ENCODE measurements at regions not wholly inside any gene's neighbourhood (a gene's known extent, or its start where the extent isn't known, plus 50 kb on each side); places are given as distances from the start of the nearest gene placed in this dataset.

GRCh38 chr1:95169548-95169947, 52.4 kb downstream of the TLCD4 start:
- intact Hi-C loops (cut with micrococcal nuclease) = no loop called here
- H3K9me3 ChIP-seq (ENCODE audit: low read length) = no peaks in the 10 kb centered on the region
- no peak overlapping the region for H3K4me3 ChIP-seq (ENCODE audit: low read length)
- peak; percentile 82 for DNase-seq
- H3K9me2 ChIP-seq (replicated peaks; ENCODE audit: low read length) = no peaks in the 10 kb centered on the region
- ChIA-PET POLR2A (ENCODE audit: unreplicated experiment) (no interaction called here), CTCF (interaction anchor here (1.5 kb wide), 1 partner anchor 64 kb away, joined by 4 read pairs; the partner anchor contains the start of gene RWDD3)
- peak overlapping the region; percentile 49 for H3K27ac ChIP-seq (ENCODE audit: low read length)
- H3K27me3 ChIP-seq (ENCODE audit: low read length) = no peaks in the 10 kb centered on the region
- H3K9ac ChIP-seq (ENCODE audit: low read length) = peak overlapping the region; percentile 19; the same call in 1 of the 2 replicates
- H3F3A ChIP-seq (ENCODE audit: low read length, unreplicated experiment) = no peaks in the 10 kb centered on the region
- no peaks in the 10 kb centered on the region for H3K79me2 ChIP-seq (ENCODE audit: low read length)
- ATAC-seq = peak; percentile 100
- no peaks in the 10 kb centered on the region for H3K36me3 ChIP-seq (ENCODE audit: low read depth, low read length)
- peaks cover 28% of the 10 kb centered on the region for H3K4me1 ChIP-seq (ENCODE audit: insufficient read depth, low read length)
- H3K4me2 ChIP-seq (ENCODE audit: low read length) = 0 out of 2 replicates have a peak overlapping the region, but pooled peaks have one; percentile 32
- TF ChIP-seq EZH2phosphoT487 (IDR thresholded peaks at IDR 0.05; ENCODE audit: borderline replicate concordance, low read length) (no peak), EZH2 (IDR thresholded peaks at IDR 0.05; ENCODE audit: low read length, unreplicated experiment) (no peak), CTCF (conservative IDR thresholded peaks at IDR 0.05; ENCODE audit: low read depth, low read length) (no peak)
- BruUV-seq (replicated peaks) = no TSS peak
- no peaks in the 10 kb centered on the region for H4K20me1 ChIP-seq (ENCODE audit: low read length)
- H2AFZ ChIP-seq (ENCODE audit: low read length) = no peak overlapping the region

- no peaks in the 10 kb centered on the region for H3K9me2 ChIP-seq (replicated peaks; ENCODE audit: low read length)
- H4K20me1 ChIP-seq (ENCODE audit: low read length) = no peaks in the 10 kb centered on the region
- no peaks in the 10 kb centered on the region for H3K36me3 ChIP-seq (ENCODE audit: low read depth, low read length)
- no peaks in the 10 kb centered on the region for H3K79me2 ChIP-seq (ENCODE audit: low read length)
- no peaks in the 10 kb centered on the region for H3K9me3 ChIP-seq (ENCODE audit: low read length)
- BruUV-seq (replicated peaks) = no TSS peak
- DNase-seq = no peak
- no peak overlapping the region for H2AFZ ChIP-seq (ENCODE audit: low read length)
- H3K9ac ChIP-seq (ENCODE audit: low read length) = no peak overlapping the region
- ChIA-PET CTCF (interaction anchor here (0.7 kb wide), 1 partner anchor 128 kb away, joined by 3 read pairs; no protein-coding TSS in a partner anchor), POLR2A (ENCODE audit: unreplicated experiment) (no interaction called here)
- no peak for TF ChIP-seq CTCF (conservative IDR thresholded peaks at IDR 0.05; ENCODE audit: low read depth, low read length)
- TF ChIP-seq EZH2phosphoT487 (IDR thresholded peaks at IDR 0.05; ENCODE audit: borderline replicate concordance, low read length) = no peak
- no peak for TF ChIP-seq EZH2 (IDR thresholded peaks at IDR 0.05; ENCODE audit: low read length, unreplicated experiment)
- intact Hi-C loops (cut with micrococcal nuclease) = no loop called here
- H3K4me2 ChIP-seq (ENCODE audit: low read length) = no peak overlapping the region
- H3K27ac ChIP-seq (ENCODE audit: low read length) = no peak overlapping the region
- no peaks in the 10 kb centered on the region for H3K27me3 ChIP-seq (ENCODE audit: low read length)
- no peak overlapping the region for H3K4me3 ChIP-seq (ENCODE audit: low read length)
- peaks cover 28% of the 10 kb centered on the region for H3K4me1 ChIP-seq (ENCODE audit: insufficient read depth, low read length)
- no peaks in the 10 kb centered on the region for H3F3A ChIP-seq (ENCODE audit: low read length, unreplicated experiment)
- ATAC-seq = no peak
These were observed 54.4 kb downstream of the TLCD4 start for GRCh38 chr1:95171270-95172245.

GRCh38 chr1:95176861-95177260, 57.1 kb upstream of the RWDD3 start:
- Histone ChIP-seq H3K27me3 (ENCODE audit: low read length) (no peaks in the 10 kb centered on the region), H3K9me2 (replicated peaks; ENCODE audit: low read length) (no peaks in the 10 kb centered on the region), H3K9me3 (ENCODE audit: low read length) (no peaks in the 10 kb centered on the region), H4K20me1 (ENCODE audit: low read length) (no peaks in the 10 kb centered on the region), H3K4me3 (ENCODE audit: low read length) (no peak overlapping the region), H3K4me1 (ENCODE audit: insufficient read depth, low read length) (no peaks in the 10 kb centered on the region), H2AFZ (ENCODE audit: low read length) (no peak overlapping the region), H3K79me2 (ENCODE audit: low read length) (no peaks in the 10 kb centered on the region), H3F3A (ENCODE audit: low read length, unreplicated experiment) (no peaks in the 10 kb centered on the region), H3K4me2 (ENCODE audit: low read length) (no peak overlapping the region), H3K9ac (ENCODE audit: low read length) (no peak overlapping the region), H3K27ac (ENCODE audit: low read length) (no peak overlapping the region), H3K36me3 (ENCODE audit: low read depth, low read length) (no peaks in the 10 kb centered on the region)
- no TSS peak for BruUV-seq (replicated peaks)
- ChIA-PET POLR2A (ENCODE audit: unreplicated experiment) (no interaction called here), CTCF (no interaction called here)
- ATAC-seq (no peak), DNase-seq (no peak)
- intact Hi-C loops (cut with micrococcal nuclease) = no loop called here
- TF ChIP-seq EZH2 (IDR thresholded peaks at IDR 0.05; ENCODE audit: low read length, unreplicated experiment) (no peak), EZH2phosphoT487 (IDR thresholded peaks at IDR 0.05; ENCODE audit: borderline replicate concordance, low read length) (no peak), CTCF (conservative IDR thresholded peaks at IDR 0.05; ENCODE audit: low read depth, low read length) (no peak)

All from PC-3 (cell line).